MM.1S (cell line): ENCODE measurements at regions not wholly inside any gene's neighbourhood (a gene's known extent, or its start where the extent isn't known, plus 50 kb on each side); places are given as distances from the start of the nearest gene placed in this dataset.

ENCODE experiments used
- DNase-seq: peaks from one replicate; pipeline ENCODE4 v3.0.0-alpha.2; 2015
- H2AFZ ChIP-seq: fragments of 300-600 bp; sonication (generic); 2 replicates; pipeline ENCODE4 v1.6.0; 2016; ENCODE audit warnings: antibody characterized with exemption, low read length
- H3F3A ChIP-seq: fragments of 300-600 bp; sonication (generic); 2 replicates; pipeline ENCODE4 v1.6.1; 2016; ENCODE audit warnings: mild to moderate bottlenecking, antibody characterized with exemption, low read length, moderate library complexity, mixed read lengths; ENCODE audit not compliant: insufficient read depth
- H3K27ac ChIP-seq: fragments of 300-600 bp; sonication (generic); 2 replicates; pipeline ENCODE4 v1.5.1; 2016; ENCODE audit warnings: mild to moderate bottlenecking, low read length
- H3K27me3 ChIP-seq: fragments of 300-600 bp; sonication (generic); replicated peaks from 2 replicates; pipeline ENCODE4 v1.6.0; 2016; ENCODE audit warnings: low read length; ENCODE audit not compliant: insufficient read depth
- H3K36me3 ChIP-seq: fragments of 300-600 bp; sonication (generic); replicated peaks from 2 replicates; pipeline ENCODE4 v1.6.1; 2016; ENCODE audit warnings: mild to moderate bottlenecking, low read length, mixed read lengths; ENCODE audit not compliant: insufficient read depth
- H3K4me1 ChIP-seq: fragments of 300-600 bp; sonication (generic); 2 replicates; pipeline ENCODE4 v1.6.1; 2016; ENCODE audit warnings: low read length, mixed read lengths
- H3K4me2 ChIP-seq: fragments of 300-600 bp; sonication (generic); 2 replicates; pipeline ENCODE4 v1.6.0; 2016; ENCODE audit warnings: low read depth, low read length
- H3K4me3 ChIP-seq: fragments of 300-600 bp; sonication (generic); 2 replicates; pipeline ENCODE4 v1.5.1; 2016; ENCODE audit warnings: low read length, mixed read lengths
- H3K79me2 ChIP-seq: fragments of 300-600 bp; sonication (generic); 2 replicates; pipeline ENCODE4 v1.6.1; 2016; ENCODE audit warnings: mixed run types, low read length, mixed read lengths
- H3K9ac ChIP-seq: fragments of 300-600 bp; sonication (generic); 2 replicates; pipeline ENCODE4 v1.6.1; 2016; ENCODE audit warnings: low read length, mixed read lengths
- H3K9me2 ChIP-seq: fragments of 300-600 bp; sonication (generic); replicated peaks from 2 replicates; pipeline ENCODE4 v1.6.1; 2016; ENCODE audit warnings: mild to moderate bottlenecking, low read length, mixed read lengths; ENCODE audit not compliant: insufficient read depth
- H3K9me3 ChIP-seq: fragments of 300-600 bp; sonication (generic); replicated peaks from 2 replicates; pipeline ENCODE4 v1.6.1; 2016; ENCODE audit warnings: mild to moderate bottlenecking, low read length, mixed read lengths; ENCODE audit not compliant: insufficient read depth
- H4K20me1 ChIP-seq: fragments of 300-600 bp; sonication (generic); 2 replicates; pipeline ENCODE4 v1.6.1; 2016; ENCODE audit warnings: mild to moderate bottlenecking, low read length, moderate library complexity, mixed read lengths; ENCODE audit not compliant: insufficient read depth
- CTCF ChIP-seq: fragments of 300-600 bp; sonication (generic); IDR thresholded peaks from 2 replicates; pipeline ENCODE4 v1.5.1; 2016; ENCODE audit warnings: antibody characterized with exemption, low read length, mixed read lengths
- EZH2 ChIP-seq: fragments of 300-600 bp; sonication (generic); optimal IDR thresholded peaks from 2 replicates; pipeline ENCODE3; 2017; ENCODE audit warnings: low read depth, mild to moderate bottlenecking, antibody characterized with exemption, low read length, mixed read lengths
- EZH2phosphoT487 ChIP-seq: fragments of 300-600 bp; sonication (generic); IDR thresholded peaks from 2 replicates; pipeline ENCODE4 v1.6.1; 2018; ENCODE audit warnings: antibody characterized with exemption, low read length

GRCh38 chr4:165766018-165766417 lies 107.0 kb upstream of the TLL1 start:
- H3K36me3 ChIP-seq, result no peaks in the 10 kb centered on the region
- TF ChIP-seq CTCF (no peak), EZH2phosphoT487 (no peak), EZH2 (no peak)
- H3F3A ChIP-seq, result no peaks in the 10 kb centered on the region
- H4K20me1 ChIP-seq, result no peaks in the 10 kb centered on the region
- no peaks in the 10 kb centered on the region for H3K79me2 ChIP-seq
- no peak for DNase-seq
- H3K4me1 ChIP-seq, result no peaks in the 10 kb centered on the region
- H3K9me3 ChIP-seq, result no peaks in the 10 kb centered on the region
- no peaks in the 10 kb centered on the region for H3K27me3 ChIP-seq
- no peak overlapping the region for H2AFZ ChIP-seq
- H3K4me2 ChIP-seq, result no peak overlapping the region
- no peak overlapping the region for H3K4me3 ChIP-seq
- no peak overlapping the region for H3K9ac ChIP-seq
- H3K9me2 ChIP-seq, result no peaks in the 10 kb centered on the region
- H3K27ac ChIP-seq, result no peak overlapping the region

GRCh38 chr4:165766976-165767375 lies 106.1 kb upstream of the TLL1 start:
- Histone ChIP-seq H2AFZ (no peak overlapping the region), H3K9ac (no peak overlapping the region), H3K9me3 (no peaks in the 10 kb centered on the region), H3K36me3 (no peaks in the 10 kb centered on the region), H3F3A (no peaks in the 10 kb centered on the region), H3K27ac (no peak overlapping the region), H3K4me3 (no peak overlapping the region), H3K79me2 (no peaks in the 10 kb centered on the region), H3K4me1 (no peaks in the 10 kb centered on the region), H3K9me2 (no peaks in the 10 kb centered on the region), H3K4me2 (no peak overlapping the region), H3K27me3 (no peaks in the 10 kb centered on the region), H4K20me1 (no peaks in the 10 kb centered on the region)
- TF ChIP-seq EZH2 (no peak), CTCF (no peak), EZH2phosphoT487 (no peak)
- DNase-seq, result no peak

GRCh38 chr4:165767671-165768070 lies 105.4 kb upstream of the TLL1 start:
- TF ChIP-seq CTCF, result no peak
- no peak for TF ChIP-seq EZH2
- no peak for TF ChIP-seq EZH2phosphoT487
- H3K4me2 ChIP-seq, result no peak overlapping the region
- no peak overlapping the region for H2AFZ ChIP-seq
- H3K4me1 ChIP-seq, result no peaks in the 10 kb centered on the region
- no peaks in the 10 kb centered on the region for H3K79me2 ChIP-seq
- H3K9ac ChIP-seq, result no peak overlapping the region
- no peaks in the 10 kb centered on the region for H3K9me3 ChIP-seq
- no peaks in the 10 kb centered on the region for H4K20me1 ChIP-seq
- DNase-seq, result no peak
- H3K9me2 ChIP-seq, result no peaks in the 10 kb centered on the region
- no peak overlapping the region for H3K27ac ChIP-seq
- no peaks in the 10 kb centered on the region for H3K36me3 ChIP-seq
- no peak overlapping the region for H3K4me3 ChIP-seq
- H3F3A ChIP-seq, result no peaks in the 10 kb centered on the region
- no peaks in the 10 kb centered on the region for H3K27me3 ChIP-seq
